ENCODE measurements at regions not wholly inside any gene's neighbourhood (a gene's known extent, or its start where the extent isn't known, plus 50 kb on each side); places are given as distances from the start of the nearest gene placed in this dataset.
A peak's percentile ranks its signal among the peaks of the same experiment; 100 is the strongest.

DNA sequence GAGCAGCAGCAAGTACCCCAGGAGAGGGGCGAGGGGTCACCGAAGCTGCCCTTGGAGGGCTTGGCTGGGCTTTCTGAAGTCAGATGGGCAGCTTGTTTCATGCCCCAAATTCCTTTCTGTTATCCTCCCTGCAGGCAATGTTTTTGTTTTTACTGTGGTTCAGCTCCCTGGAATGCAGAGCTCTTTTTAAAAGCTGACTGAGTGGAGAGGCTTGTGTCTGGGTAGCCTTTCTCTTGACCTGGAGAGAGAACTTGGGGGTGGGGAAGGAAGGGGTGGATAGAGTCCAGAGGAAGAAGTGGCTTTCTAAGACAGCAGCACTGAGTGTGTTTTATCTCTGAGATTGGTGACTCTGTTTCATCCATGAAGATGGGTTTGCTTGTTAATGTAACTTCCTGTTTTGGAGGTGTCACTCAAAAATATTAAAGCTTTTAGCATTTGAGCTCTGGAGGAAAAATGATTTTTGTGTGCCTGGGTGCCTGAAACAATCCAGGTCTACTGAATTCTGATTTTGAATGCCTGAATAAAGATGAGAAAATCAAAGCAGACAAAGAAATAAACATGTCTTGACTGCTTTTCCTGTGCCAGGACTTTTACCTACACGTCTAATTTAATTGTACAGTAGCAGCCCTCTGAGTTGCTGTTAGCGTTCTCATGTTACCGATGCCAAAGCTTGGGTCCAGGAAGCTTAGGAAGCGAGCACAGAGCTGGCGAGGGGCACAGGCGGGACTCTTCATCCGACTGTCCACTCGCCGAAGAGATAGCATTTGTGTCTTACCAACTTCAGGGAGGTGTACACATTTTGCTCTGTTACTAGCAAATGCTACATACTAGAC, 78.2 kb upstream of the EEF1E1 start:
- Histone ChIP-seq H3K9ac (ENCODE audit: insufficient read depth, low read length) (no peak overlapping the region), H3K4me1 (ENCODE audit: control insufficient read depth, extremely low read depth, insufficient read depth, low read length) (peaks cover 12% of the 10 kb centered on the region), H3K9me3 (ENCODE audit: control insufficient read depth, insufficient read depth, low read depth, low read length) (no peaks in the 10 kb centered on the region), H3K4me2 (ENCODE audit: extremely low read depth, insufficient read depth, low read length) (no peak overlapping the region), H3K27me3 (ENCODE audit: control insufficient read depth, insufficient read depth, low read length) (no peaks in the 10 kb centered on the region), H4K20me1 (ENCODE audit: control insufficient read depth, extremely low read depth, insufficient read depth, low read length) (no peaks in the 10 kb centered on the region), H3K27ac (ENCODE audit: insufficient read depth, low read length) (no peak overlapping the region), H2AFZ (ENCODE audit: low read length) (peak overlapping the region; percentile 10), H3K79me2 (ENCODE audit: control insufficient read depth, insufficient read depth, low read length) (no peaks in the 10 kb centered on the region), H3K36me3 (ENCODE audit: control insufficient read depth, insufficient read depth, low read length) (no peaks in the 10 kb centered on the region), H3K4me3 (replicated peaks in 1 of 4; ENCODE audit: control extremely low read depth in 1 of 4, insufficient read depth in 1 of 4, low read depth in 3 of 4, low read length in 4 of 4) (no peak overlapping the region)
- TF ChIP-seq EZH2 (IDR thresholded peaks at IDR 0.05; ENCODE audit: low read length, missing control alignments) = no peak
- TF ChIP-seq, protein P1, sequence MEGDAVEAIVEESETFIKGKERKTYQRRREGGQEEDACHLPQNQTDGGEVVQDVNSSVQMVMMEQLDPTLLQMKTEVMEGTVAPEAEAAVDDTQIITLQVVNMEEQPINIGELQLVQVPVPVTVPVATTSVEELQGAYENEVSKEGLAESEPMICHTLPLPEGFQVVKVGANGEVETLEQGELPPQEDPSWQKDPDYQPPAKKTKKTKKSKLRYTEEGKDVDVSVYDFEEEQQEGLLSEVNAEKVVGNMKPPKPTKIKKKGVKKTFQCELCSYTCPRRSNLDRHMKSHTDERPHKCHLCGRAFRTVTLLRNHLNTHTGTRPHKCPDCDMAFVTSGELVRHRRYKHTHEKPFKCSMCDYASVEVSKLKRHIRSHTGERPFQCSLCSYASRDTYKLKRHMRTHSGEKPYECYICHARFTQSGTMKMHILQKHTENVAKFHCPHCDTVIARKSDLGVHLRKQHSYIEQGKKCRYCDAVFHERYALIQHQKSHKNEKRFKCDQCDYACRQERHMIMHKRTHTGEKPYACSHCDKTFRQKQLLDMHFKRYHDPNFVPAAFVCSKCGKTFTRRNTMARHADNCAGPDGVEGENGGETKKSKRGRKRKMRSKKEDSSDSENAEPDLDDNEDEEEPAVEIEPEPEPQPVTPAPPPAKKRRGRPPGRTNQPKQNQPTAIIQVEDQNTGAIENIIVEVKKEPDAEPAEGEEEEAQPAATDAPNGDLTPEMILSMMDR (conservative IDR thresholded peaks at IDR 0.05 in 1 of 2, IDR thresholded peaks at IDR 0.05 in 1 of 2; ENCODE audit: low read depth in 1 of 2, low read length in 2 of 2) = no peak
- peak; percentile 60 to 89 for DNase-seq (ENCODE audit: low read depth in 2 of 2)

DNA sequence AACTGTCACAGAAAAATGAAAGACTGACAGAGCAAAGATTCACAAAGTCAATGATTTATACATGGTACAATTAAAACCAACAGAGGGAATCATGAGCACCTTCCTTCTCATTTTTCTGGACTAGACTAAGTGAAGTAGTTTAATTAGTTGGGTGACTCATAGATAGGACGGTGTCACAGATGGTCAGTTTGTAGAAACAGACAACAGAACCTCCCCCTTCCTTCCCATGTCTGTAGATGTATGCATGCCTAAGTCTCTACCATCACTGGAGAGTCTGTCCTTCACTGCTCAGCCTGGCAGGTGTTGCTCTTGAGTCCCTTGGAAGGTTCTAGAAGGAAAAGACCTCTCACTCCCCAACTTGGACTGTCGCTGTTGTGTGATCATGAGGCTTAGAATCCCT, 75.4 kb upstream of the EEF1E1 start:
- Histone ChIP-seq H3K9me3 (ENCODE audit: control insufficient read depth, insufficient read depth, low read depth, low read length) (no peaks in the 10 kb centered on the region), H3K4me3 (replicated peaks in 1 of 4; ENCODE audit: control extremely low read depth in 1 of 4, insufficient read depth in 1 of 4, low read depth in 3 of 4, low read length in 4 of 4) (no peak overlapping the region), H3K4me1 (ENCODE audit: control insufficient read depth, extremely low read depth, insufficient read depth, low read length) (peaks cover 12% of the 10 kb centered on the region), H4K20me1 (ENCODE audit: control insufficient read depth, extremely low read depth, insufficient read depth, low read length) (no peaks in the 10 kb centered on the region), H3K4me2 (ENCODE audit: extremely low read depth, insufficient read depth, low read length) (no peak overlapping the region), H3K27ac (ENCODE audit: insufficient read depth, low read length) (no peak overlapping the region), H3K27me3 (ENCODE audit: control insufficient read depth, insufficient read depth, low read length) (no peaks in the 10 kb centered on the region), H3K9ac (ENCODE audit: insufficient read depth, low read length) (no peak overlapping the region), H2AFZ (ENCODE audit: low read length) (no peak overlapping the region), H3K79me2 (ENCODE audit: control insufficient read depth, insufficient read depth, low read length) (no peaks in the 10 kb centered on the region), H3K36me3 (ENCODE audit: control insufficient read depth, insufficient read depth, low read length) (no peaks in the 10 kb centered on the region)
- no peak for TF ChIP-seq EZH2 (IDR thresholded peaks at IDR 0.05; ENCODE audit: low read length, missing control alignments)
- TF ChIP-seq, protein P1 (conservative IDR thresholded peaks at IDR 0.05 in 1 of 2, IDR thresholded peaks at IDR 0.05 in 1 of 2; ENCODE audit: low read depth in 1 of 2, low read length in 2 of 2) = no peak
- peak in 1 of 2 donors; percentile 56 for DNase-seq (ENCODE audit: low read depth in 2 of 2)

DNA sequence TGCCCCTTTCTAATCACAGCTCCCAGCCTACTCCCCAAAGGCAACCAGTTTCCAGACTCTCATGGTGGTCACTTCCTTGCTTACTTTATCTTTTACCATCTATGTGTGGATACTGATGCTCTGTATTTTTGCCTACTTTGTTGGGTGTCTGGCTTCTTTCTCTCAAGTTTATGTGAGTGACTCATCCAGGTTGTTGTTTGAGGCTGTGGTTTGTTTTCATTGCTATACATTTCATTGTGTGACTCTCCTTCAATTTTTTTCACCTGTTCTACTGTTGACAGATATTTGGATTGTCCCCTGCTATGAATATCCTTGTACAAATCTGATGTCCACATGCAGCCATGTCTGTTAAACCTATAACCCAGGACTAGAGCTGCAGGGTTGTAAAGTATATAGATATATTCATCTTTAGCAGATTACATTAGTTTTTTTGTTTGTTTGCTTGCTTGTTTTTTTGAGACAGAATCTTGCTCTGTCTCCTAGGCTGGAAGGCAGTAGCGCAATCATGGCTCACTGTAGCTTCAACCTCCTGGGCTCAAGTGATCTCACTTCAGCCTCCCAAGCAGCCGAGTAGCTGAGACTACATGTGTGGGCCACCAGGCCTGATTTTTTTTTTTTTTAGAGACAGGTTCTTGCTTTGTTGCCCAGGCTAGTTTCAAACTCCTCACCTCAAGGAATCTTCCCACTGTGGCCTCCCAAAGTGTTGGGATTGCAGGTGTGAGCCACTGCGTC, 72.9 kb upstream of the EEF1E1 start:
- Histone ChIP-seq H2AFZ (ENCODE audit: low read length) (no peak overlapping the region), H3K27me3 (ENCODE audit: control insufficient read depth, insufficient read depth, low read length) (no peaks in the 10 kb centered on the region), H3K4me3 (replicated peaks in 1 of 4; ENCODE audit: control extremely low read depth in 1 of 4, insufficient read depth in 1 of 4, low read depth in 3 of 4, low read length in 4 of 4) (no peak overlapping the region), H4K20me1 (ENCODE audit: control insufficient read depth, extremely low read depth, insufficient read depth, low read length) (no peaks in the 10 kb centered on the region), H3K9me3 (ENCODE audit: control insufficient read depth, insufficient read depth, low read depth, low read length) (no peaks in the 10 kb centered on the region), H3K4me2 (ENCODE audit: extremely low read depth, insufficient read depth, low read length) (no peak overlapping the region), H3K27ac (ENCODE audit: insufficient read depth, low read length) (no peak overlapping the region), H3K79me2 (ENCODE audit: control insufficient read depth, insufficient read depth, low read length) (no peaks in the 10 kb centered on the region), H3K4me1 (ENCODE audit: control insufficient read depth, extremely low read depth, insufficient read depth, low read length) (peaks cover 3% of the 10 kb centered on the region), H3K9ac (ENCODE audit: insufficient read depth, low read length) (no peak overlapping the region), H3K36me3 (ENCODE audit: control insufficient read depth, insufficient read depth, low read length) (no peaks in the 10 kb centered on the region)
- TF ChIP-seq, protein P1 (conservative IDR thresholded peaks at IDR 0.05 in 1 of 2, IDR thresholded peaks at IDR 0.05 in 1 of 2; ENCODE audit: low read depth in 1 of 2, low read length in 2 of 2) = no peak
- TF ChIP-seq EZH2 (IDR thresholded peaks at IDR 0.05; ENCODE audit: low read length, missing control alignments) = no peak
- DNase-seq (ENCODE audit: low read depth in 2 of 2) = no peak
